HS-5 (cell line): ENCODE measurements at regions not wholly inside any gene's neighbourhood (a gene's known extent, or its start where the extent isn't known, plus 50 kb on each side); places are given as distances from the start of the nearest gene placed in this dataset.

Experiments used
- DNase-seq: peaks from one replicate; pipeline ENCODE4 v3.0.0-alpha.2; 2012; ENCODE audit warnings: low read depth

- DNase-seq, result peak; percentile 44
Measured at GRCh38 chr7:47690902-47691558, 109.1 kb upstream of the TNS3 start.

- no peak for DNase-seq
Measured at GRCh38 chr7:47689558-47689957, 107.6 kb upstream of the TNS3 start.

- DNase-seq, result no peak
Measured at GRCh38 chr7:47688311-47689100, 106.6 kb upstream of the TNS3 start.

GRCh38 chr7:47685712-47686376 is 103.9 kb upstream of the TNS3 start:
- no peak for DNase-seq

GRCh38 chr7:47685151-47685550 is 103.2 kb upstream of the TNS3 start:
- no peak for DNase-seq

GRCh38 chr7:47684728-47685127 is 102.8 kb upstream of the TNS3 start:
- no peak for DNase-seq

- DNase-seq, result no peak
Measured at GRCh38 chr7:47683485-47683898, 101.6 kb upstream of the TNS3 start.

GRCh38 chr7:47682874-47683273 is 101.0 kb upstream of the TNS3 start:
- no peak for DNase-seq

GRCh38 chr7:47681249-47681810 is 99.4 kb upstream of the TNS3 start:
- no peak for DNase-seq

- no peak for DNase-seq
Measured at GRCh38 chr7:47678641-47679380, 96.9 kb upstream of the TNS3 start.

- no peak for DNase-seq
Measured at GRCh38 chr7:47677664-47678063, 95.8 kb upstream of the TNS3 start.

GRCh38 chr7:47677093-47677492 is 95.2 kb upstream of the TNS3 start:
- DNase-seq, result no peak

GRCh38 chr7:47672977-47673381 is 91.1 kb upstream of the TNS3 start:
- no peak for DNase-seq

- DNase-seq, result no peak
Measured at GRCh38 chr7:47672271-47672791, 90.4 kb upstream of the TNS3 start.

GRCh38 chr7:47671358-47671757 is 89.4 kb upstream of the TNS3 start:
- DNase-seq, result no peak

- no peak for DNase-seq
Measured at GRCh38 chr7:47670729-47671128, 88.8 kb upstream of the TNS3 start.

- no peak for DNase-seq
Measured at GRCh38 chr7:47669901-47670384, 88.0 kb upstream of the TNS3 start.

- DNase-seq, result peak; percentile 46
Measured at GRCh38 chr7:47669178-47669891, 87.4 kb upstream of the TNS3 start.

GRCh38 chr7:47666164-47666862 is 84.4 kb upstream of the TNS3 start:
- DNase-seq, result no peak

- no peak for DNase-seq
Measured at GRCh38 chr7:47664650-47665195, 82.8 kb upstream of the TNS3 start.
